Smooth muscle cell of the brain vasculature (primary cell): ENCODE measurements at regions not wholly inside any gene's neighbourhood (a gene's known extent, or its start where the extent isn't known, plus 50 kb on each side); places are given as distances from the start of the nearest gene placed in this dataset.
"Not testable (repeated sequence)": the region's sequence is repeated elsewhere in the genome, so short reads cannot be mapped to it uniquely, and the experiment has no call there.

Source experiments
- DNase-seq: peaks from one replicate; pipeline ENCODE4 v3.0.0-alpha.2; 2012; ENCODE audit warnings: low read depth, low spot score

GRCh38 chrX:46168254-46168653 is 377.0 kb downstream of the ZNF674 start:
- DNase-seq, result no peak

- no peak for DNase-seq
Measured at GRCh38 chrX:46165866-46166265, 379.4 kb downstream of the ZNF674 start.

- DNase-seq, result no peak
Measured at GRCh38 chrX:46165411-46165810, 379.8 kb downstream of the ZNF674 start.

- DNase-seq, result no peak
Measured at GRCh38 chrX:46152756-46153155, 392.5 kb downstream of the ZNF674 start.

GRCh38 chrX:46151332-46151731 is 393.9 kb downstream of the ZNF674 start:
- DNase-seq, result not testable (repeated sequence)

- DNase-seq, result no peak
Measured at GRCh38 chrX:46144566-46144965, 400.7 kb downstream of the ZNF674 start.

GRCh38 chrX:46140272-46140671 is 404.9 kb downstream of the ZNF674 start:
- DNase-seq, result no peak

GRCh38 chrX:46130247-46130646 is 415.0 kb downstream of the ZNF674 start:
- DNase-seq, result no peak

GRCh38 chrX:46125111-46125510 is 420.1 kb downstream of the ZNF674 start:
- no peak for DNase-seq

GRCh38 chrX:46117234-46117633 is 428.0 kb downstream of the ZNF674 start:
- DNase-seq, result no peak

GRCh38 chrX:46087310-46087709 is 457.9 kb downstream of the ZNF674 start:
- DNase-seq, result not testable (repeated sequence)

- DNase-seq, result not testable (repeated sequence)
Measured at GRCh38 chrX:46080121-46080520, 465.1 kb downstream of the ZNF674 start.

GRCh38 chrX:46072791-46073190 is 472.4 kb downstream of the ZNF674 start:
- no peak for DNase-seq

GRCh38 chrX:46072372-46072771 is 472.8 kb downstream of the ZNF674 start:
- no peak for DNase-seq

- DNase-seq, result no peak
Measured at GRCh38 chrX:46070421-46070820, 474.8 kb downstream of the ZNF674 start.

GRCh38 chrX:46059316-46059715 is 485.9 kb downstream of the ZNF674 start:
- no peak for DNase-seq

GRCh38 chrX:46044486-46044885 is 500.7 kb downstream of the ZNF674 start:
- no peak for DNase-seq

GRCh38 chrX:46040001-46040400 is 505.2 kb downstream of the ZNF674 start:
- no peak for DNase-seq

GRCh38 chrX:46039526-46039925 is 505.7 kb downstream of the ZNF674 start:
- no peak for DNase-seq

- DNase-seq, result no peak
Measured at GRCh38 chrX:46036508-46036907, 508.7 kb downstream of the ZNF674 start.

- DNase-seq, result no peak
Measured at GRCh38 chrX:46034868-46035267, 510.4 kb downstream of the ZNF674 start.

GRCh38 chrX:46029777-46030176 is 515.4 kb downstream of the ZNF674 start:
- DNase-seq, result no peak

GRCh38 chrX:46016296-46016695 is 528.9 kb downstream of the ZNF674 start:
- DNase-seq, result no peak

GRCh38 chrX:46015653-46016052 is 529.6 kb downstream of the ZNF674 start:
- no peak for DNase-seq
